WI38 (cell line): ENCODE measurements at regions not wholly inside any gene's neighbourhood (a gene's known extent, or its start where the extent isn't known, plus 50 kb on each side); places are given as distances from the start of the nearest gene placed in this dataset.

Experiments used
- H3K4me3 ChIP-seq: 2 replicates; pipeline ENCODE4 v1.5.1; 2011; ENCODE audit warnings: low read depth, mild to moderate bottlenecking, control low read depth, low read length
- TF ChIP-seq, protein P1 (sequence below): IDR thresholded peaks from 2 replicates; pipeline ENCODE4 v1.5.1; 2012; ENCODE audit warnings: low read depth, mild to moderate bottlenecking, control low read depth, low read length

DNA sequence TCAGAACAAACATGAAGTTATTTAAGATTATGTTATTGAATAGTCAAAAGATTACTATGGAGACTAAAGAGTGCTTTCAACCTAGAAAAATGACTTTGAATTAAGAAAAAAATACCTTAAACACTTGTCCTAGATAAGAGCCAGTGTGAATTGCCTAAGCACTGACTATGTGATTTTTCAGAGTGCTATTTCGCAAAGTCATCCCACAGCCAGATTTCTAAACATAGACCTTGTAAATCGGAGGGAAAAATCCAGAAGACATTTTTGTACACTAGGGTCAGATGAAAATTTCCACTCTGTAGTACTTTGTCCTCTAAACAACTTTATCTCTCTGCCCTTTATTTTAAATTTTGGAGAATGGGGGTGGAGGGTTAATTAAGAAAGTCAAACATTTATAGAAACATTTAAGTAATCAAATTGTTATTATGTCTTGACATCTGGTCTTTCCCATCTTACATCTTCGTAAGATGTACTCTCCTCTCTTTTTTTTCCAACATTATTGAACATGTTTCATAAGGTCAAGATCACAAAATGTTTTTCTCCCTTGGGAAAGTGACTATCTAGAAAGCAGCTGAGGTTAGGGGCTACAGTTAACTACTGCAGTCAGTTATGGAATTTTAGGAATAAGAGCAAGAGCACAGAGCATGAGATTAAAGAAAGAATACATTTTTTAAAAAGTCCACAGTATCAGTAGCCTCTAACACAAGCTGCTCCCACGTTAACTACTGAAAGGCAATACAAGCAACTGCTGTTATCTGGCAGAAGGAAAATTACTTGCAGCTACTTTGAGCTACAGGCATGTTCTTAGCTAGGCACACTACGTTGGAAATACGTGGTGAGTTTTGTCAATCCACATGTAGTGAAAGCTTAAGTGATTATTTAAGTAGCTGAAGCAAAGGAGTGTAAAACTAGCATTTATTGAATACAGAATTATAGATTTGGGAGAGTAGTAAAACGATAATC, 648.5 kb downstream of the HTR1B start:
- TF ChIP-seq, protein P1, sequence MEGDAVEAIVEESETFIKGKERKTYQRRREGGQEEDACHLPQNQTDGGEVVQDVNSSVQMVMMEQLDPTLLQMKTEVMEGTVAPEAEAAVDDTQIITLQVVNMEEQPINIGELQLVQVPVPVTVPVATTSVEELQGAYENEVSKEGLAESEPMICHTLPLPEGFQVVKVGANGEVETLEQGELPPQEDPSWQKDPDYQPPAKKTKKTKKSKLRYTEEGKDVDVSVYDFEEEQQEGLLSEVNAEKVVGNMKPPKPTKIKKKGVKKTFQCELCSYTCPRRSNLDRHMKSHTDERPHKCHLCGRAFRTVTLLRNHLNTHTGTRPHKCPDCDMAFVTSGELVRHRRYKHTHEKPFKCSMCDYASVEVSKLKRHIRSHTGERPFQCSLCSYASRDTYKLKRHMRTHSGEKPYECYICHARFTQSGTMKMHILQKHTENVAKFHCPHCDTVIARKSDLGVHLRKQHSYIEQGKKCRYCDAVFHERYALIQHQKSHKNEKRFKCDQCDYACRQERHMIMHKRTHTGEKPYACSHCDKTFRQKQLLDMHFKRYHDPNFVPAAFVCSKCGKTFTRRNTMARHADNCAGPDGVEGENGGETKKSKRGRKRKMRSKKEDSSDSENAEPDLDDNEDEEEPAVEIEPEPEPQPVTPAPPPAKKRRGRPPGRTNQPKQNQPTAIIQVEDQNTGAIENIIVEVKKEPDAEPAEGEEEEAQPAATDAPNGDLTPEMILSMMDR: no peak
- no peak overlapping the region for H3K4me3 ChIP-seq

DNA sequence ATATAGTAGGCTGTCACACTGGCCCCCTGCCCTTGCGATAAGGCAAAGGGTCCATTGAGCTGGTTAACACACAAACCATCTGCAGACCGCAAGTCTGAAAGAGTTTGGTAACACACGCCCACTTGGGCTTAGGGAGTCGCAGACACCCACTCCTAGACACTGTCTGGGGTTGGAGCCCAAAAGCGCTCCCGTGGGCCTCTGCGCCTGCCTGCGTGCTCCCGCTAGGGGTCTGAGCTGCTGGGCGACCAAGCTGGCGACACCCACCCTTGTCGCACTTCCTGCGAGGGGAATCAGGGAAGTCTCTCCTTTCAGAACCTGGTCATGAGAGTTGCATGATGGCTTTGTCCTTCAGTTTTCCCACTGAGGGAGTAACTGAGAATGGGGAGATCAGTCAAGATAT, 653.0 kb downstream of the HTR1B start:
- TF ChIP-seq, protein P1: no peak
- no peak overlapping the region for H3K4me3 ChIP-seq

DNA sequence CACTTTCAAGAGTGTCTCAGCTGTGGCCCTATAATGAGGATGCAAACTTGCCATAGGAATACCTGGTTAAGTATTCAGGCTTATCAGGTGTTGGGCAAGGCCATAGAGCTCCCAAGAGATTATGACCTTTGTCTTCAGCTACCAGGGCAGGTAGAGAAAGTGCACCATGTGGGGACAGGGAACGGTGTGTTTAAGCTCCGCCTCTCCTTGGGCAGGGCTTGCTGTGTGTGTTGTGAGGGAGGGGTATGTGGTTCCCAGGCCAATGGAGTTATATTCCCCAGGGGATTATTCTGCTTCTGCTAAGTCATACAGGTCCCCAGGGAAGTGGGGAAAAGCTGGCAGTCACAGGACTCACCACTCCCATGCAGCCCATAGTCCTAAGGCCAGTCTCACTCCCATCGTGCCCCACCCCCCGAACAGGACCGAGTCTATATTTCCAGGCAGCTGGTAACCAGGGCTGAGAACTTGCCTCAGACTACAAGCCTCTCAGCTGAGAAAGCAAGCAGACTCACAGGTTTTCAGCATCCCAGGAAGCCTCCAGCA, 660.2 kb downstream of the HTR1B start:
- H3K4me3 ChIP-seq: no peak overlapping the region
- TF ChIP-seq, protein P1: no peak

DNA sequence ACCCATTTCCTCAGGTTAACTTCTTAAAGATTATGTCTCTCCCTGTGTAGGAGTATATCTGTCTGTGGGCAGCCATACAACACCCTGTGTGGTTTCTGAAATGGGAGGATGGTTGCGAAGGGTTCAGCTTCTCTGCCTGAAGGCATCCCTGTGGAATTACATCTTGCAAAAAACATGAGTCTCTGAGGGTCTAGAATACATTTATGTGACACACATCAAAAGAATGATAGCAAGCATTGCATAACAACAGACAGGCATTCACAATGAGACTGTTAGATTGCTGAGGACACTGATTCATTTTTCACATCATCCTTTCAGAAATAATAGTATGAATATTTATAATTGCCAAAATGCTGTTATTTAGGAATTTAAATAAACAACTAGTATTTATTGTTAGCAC, 670.9 kb downstream of the HTR1B start:
- TF ChIP-seq, protein P1: no peak
- H3K4me3 ChIP-seq: no peak overlapping the region

DNA sequence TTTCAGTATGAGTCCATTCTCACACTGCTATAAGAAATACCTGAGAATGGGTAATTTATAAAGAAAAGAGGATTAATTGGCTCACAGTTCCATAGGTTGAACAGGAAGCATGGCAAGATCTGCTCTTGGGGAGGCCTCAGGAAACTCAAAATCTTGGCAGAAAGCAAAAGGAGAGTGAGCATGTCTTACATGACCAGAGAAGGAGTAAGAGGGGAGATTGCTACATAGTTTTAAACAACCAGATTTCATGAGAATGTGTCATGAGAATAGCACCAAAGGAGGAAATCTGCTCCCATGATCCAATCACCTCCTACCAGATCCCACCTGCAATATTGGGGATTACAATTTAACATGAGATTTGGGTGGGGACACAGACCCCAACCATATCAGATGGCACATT, 672.4 kb downstream of the HTR1B start:
- TF ChIP-seq, protein P1: no peak
- no peak overlapping the region for H3K4me3 ChIP-seq

DNA sequence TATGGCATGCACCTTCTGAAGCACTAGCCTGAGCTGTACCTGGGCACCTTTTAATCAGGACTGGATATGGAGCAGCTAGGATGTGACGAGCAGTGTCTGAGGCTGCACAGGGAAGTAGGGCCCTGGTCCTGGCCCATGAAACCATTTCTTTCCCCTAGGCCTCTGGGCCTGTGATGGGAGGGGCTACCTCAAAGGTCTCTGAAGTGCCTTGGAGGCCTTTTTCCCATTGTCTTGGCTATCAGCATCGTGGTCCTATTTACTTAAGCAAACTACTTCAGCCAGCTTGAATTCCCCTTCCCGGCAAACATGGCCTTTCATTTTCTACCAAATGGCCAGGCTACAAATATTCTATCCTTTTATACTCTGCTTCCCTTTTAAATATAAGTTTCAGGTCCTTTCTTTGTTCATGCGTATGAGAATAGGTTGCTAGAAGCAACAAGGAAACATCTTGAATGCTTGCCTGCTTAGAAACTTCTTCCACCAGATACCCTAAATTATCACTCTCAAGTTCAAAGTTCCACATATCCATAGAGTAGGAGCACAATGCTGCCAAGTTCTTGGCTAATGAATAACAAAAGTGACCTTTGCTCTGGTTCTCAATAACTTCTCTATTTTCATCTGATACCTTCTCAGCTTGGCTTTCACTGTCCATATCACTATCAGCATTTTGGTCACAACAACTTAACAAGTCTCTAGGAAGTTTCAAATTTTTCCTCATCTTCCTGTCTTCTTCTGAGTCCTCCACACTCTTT, 673.1 kb downstream of the HTR1B start:
- no peak overlapping the region for H3K4me3 ChIP-seq
- TF ChIP-seq, protein P1: no peak

DNA sequence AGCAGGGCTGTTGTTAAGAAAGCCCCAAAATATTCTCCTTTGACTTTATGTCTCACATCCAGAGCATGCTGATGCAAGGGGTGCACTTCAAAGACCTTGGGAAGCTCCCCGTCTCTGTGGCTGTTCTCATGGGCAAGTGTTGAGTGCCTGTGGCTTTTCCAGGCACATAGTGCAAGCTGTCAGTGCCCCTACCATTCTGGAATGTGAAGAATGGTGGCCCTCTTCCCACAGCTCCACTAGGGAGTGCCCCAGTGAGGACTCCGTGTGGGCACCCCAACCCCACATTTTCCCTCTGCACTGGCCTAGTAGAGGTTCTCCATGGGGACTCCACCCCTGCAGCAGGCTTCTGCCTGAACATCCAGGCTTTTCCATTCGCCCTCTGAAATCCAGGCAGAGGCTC, 673.7 kb downstream of the HTR1B start:
- no peak overlapping the region for H3K4me3 ChIP-seq
- TF ChIP-seq, protein P1: no peak
